Hematopoietic multipotent progenitor cell treated with erythropoietin and hydrocortisone succinate and interleukin-3 and kit ligand, for 15 days (in vitro differentiated cells): ENCODE measurements at regions not wholly inside any gene's neighbourhood (a gene's known extent, or its start where the extent isn't known, plus 50 kb on each side); places are given as distances from the start of the nearest gene placed in this dataset.
"Not testable (repeated sequence)": the region's sequence is repeated elsewhere in the genome, so short reads cannot be mapped to it uniquely, and the experiment has no call there.

ENCODE experiments used
- DNase-seq: peaks from one replicate; pipeline ENCODE4 v3.0.0-alpha.2; 2015; ENCODE audit warnings: low spot score

GRCh38 chr5:96171973-96172372 lies 210.3 kb upstream of the ELL2 start:
- not testable (repeated sequence) for DNase-seq

- not testable (repeated sequence) for DNase-seq
Observed at GRCh38 chr5:96170481-96171125, 209.0 kb upstream of the ELL2 start.

GRCh38 chr5:96168833-96169232 lies 207.2 kb upstream of the ELL2 start:
- not testable (repeated sequence) for DNase-seq

- no peak for DNase-seq
Observed at GRCh38 chr5:96159043-96159442, 197.4 kb upstream of the ELL2 start.

- DNase-seq = no peak
Observed at GRCh38 chr5:96157841-96158291, 196.2 kb upstream of the ELL2 start.

- DNase-seq = no peak
Observed at GRCh38 chr5:96157077-96157780, 195.6 kb upstream of the ELL2 start.

- no peak for DNase-seq
Observed at GRCh38 chr5:96155147-96155546, 193.5 kb upstream of the ELL2 start.

DNA sequence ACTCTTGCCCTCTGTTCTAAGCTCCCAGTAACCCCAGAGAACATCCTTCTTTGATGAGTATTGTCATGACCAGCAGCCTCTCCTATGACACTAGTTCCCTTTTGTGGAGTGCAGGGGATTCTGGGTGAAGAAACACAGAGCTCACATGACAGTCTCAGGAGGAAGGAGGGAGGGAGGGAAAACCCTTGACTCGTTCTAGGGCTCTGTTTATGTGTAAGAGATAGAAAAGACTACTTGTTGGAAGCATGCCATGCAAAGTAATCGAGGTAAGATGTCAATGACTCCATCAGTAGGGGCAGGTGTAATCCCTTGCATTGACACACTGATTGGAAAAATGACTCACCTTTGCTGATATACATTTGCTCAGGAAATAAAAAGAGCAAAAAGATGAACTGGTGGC lies 190.2 kb upstream of the ELL2 start:
- no peak for DNase-seq

GRCh38 chr5:96150007-96150406 lies 188.4 kb upstream of the ELL2 start:
- no peak for DNase-seq

DNA sequence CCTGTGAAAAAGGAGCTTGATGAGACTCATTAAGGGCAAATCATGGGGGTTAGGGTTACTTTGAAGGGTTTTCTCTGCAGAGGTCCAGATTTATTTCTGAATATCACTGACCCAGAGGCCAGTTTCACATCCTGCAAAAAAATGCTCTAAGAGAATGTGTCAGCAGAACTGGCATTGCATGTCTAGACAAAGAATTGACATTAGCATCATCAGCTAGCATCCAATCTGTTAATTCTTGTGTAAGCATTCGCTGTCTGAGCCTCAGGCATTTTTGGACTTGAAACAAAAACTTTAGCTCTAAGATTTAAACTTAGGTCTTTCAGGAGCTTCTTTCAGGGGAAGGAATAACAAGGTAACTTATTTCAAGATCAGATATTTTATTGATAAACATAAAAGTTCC lies 187.9 kb upstream of the ELL2 start:
- DNase-seq = no peak

DNA sequence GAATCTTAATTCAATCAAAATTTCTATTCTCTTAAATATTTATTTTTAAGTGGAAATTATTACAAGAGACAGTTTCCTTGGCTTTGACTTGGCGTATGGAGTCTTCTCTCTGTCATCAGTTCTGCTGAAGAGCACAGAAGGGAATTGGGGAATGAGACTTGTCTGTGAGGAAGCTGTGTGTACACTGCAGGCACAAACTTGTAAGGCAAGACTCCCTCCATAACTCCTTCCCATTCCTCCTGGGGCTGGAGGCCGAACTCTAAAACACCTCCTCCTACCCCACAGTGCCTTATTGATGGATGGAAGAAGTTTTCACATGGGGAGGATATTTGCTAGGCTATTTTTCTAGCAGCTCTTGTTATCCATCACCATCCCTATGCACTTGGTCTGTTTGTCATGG lies 187.4 kb upstream of the ELL2 start:
- DNase-seq = no peak

GRCh38 chr5:96148376-96148775 lies 186.7 kb upstream of the ELL2 start:
- DNase-seq = no peak

- DNase-seq = no peak
Observed at GRCh38 chr5:96147866-96148265, 186.2 kb upstream of the ELL2 start.

DNA sequence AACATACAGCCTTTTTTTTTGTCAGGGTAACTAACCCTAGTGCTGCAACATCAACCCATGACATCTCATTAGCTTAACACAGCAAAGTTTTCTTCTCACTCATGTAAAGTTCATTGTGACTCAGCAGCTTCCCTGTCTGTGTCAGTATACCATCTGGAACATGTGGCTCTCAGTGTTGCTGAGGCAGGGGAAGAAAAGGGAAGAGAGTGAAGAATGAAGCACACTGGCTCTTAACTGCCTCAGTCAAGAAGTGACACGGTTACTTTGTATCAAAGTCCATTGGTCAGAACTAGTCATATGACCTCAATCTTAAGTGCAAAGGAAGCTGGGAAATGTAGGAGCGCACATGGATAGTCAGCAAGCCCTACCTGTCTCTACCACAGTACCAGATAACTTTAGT lies 185.0 kb upstream of the ELL2 start:
- DNase-seq = no peak

GRCh38 chr5:96144289-96144688 lies 182.6 kb upstream of the ELL2 start:
- no peak for DNase-seq

DNA sequence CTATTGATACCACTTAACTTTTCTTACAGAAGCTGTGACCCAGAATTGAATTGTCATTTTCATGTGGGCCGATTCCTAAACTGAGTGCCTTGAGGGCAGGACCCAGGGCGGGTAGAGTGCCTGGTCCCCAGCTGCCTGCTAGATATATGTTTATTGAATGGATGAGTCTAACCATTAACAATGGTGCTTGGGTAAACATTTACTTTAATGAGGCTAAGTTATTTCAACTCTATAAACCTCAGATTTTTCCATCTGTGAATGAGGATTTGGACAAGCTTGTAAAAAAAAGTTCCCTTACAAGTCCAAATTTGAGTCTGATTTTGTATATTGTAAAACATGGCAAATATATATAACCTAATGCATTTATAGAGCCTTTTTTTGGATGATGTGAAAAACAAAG lies 181.8 kb upstream of the ELL2 start:
- DNase-seq = no peak

DNA sequence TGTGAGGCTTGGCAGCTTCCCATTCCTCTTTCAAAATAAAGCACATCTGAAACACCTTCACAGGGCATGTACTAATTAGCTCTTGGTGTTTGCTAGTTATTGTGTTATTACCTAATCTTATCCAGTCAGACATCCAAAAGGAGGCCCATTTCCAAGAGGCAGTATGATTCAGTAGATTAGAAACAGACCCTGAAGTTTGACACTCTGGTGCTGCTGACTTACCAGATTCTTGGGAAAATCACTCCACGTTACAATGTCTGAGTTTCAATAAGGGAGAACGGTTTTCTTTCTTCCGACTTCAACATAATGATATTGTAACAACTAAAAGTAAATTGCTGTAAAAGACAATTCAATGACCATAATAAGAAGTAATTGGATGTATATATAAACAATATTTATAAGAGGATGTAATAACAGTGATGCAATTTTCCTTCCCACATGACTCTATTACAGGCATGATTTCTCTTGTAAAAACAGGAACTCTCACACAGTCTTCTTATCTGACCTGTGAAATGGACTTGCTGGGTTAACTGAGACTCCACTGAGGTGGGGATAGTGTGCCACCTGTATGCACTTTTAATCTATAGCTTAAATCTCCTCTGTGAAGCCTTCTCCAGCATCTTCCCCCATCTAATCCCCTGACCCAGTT lies 181.3 kb upstream of the ELL2 start:
- DNase-seq = no peak

- no peak for DNase-seq
Observed at GRCh38 chr5:96142184-96142781, 180.6 kb upstream of the ELL2 start.

DNA sequence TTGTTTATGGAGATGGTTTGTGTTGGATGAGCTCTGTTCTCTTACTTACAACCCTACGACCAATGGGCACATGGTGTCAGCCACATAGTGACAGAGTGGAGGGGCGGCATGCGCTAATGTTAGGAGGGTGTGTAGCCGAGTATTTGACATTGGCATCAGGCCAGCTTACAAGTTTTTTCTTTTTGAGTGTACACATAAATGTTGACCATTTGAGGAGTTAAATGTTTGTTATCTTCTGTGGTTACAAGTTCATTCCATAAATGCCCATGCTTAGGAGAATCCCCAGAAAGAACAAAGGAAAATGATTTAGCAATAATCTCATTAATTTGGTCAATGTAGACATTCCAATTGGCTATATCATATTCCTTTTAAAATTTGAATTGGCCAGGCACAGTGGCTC lies 180.1 kb upstream of the ELL2 start:
- no peak for DNase-seq

- no peak for DNase-seq
Observed at GRCh38 chr5:96140496-96140895, 178.8 kb upstream of the ELL2 start.

DNA sequence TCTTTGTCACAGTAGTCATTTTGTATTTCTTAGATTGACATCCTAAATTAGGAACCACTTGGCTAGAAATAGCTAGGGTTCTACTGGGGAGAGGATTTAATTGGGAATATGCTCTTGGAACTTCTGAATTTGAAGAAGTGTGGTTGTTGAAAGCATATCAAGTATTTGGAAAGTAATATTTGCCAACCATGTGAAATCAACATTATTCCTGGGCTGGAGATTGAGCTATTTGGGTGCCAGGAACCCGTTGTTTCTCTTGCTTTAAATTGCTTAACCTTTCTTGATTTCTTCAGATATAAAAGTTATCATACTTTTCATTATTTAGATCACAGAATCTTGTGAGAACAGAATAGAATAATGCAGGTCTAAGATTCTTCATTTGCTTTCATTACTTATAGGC lies 178.4 kb upstream of the ELL2 start:
- DNase-seq = no peak

GRCh38 chr5:96134886-96135285 lies 173.2 kb upstream of the ELL2 start:
- DNase-seq = no peak
